Uterus (tissue), 3 donors: ENCODE measurements at regions not wholly inside any gene's neighbourhood (a gene's known extent, or its start where the extent isn't known, plus 50 kb on each side); places are given as distances from the start of the nearest gene placed in this dataset.
"Not testable (repeated sequence)": the region's sequence is repeated elsewhere in the genome, so short reads cannot be mapped to it uniquely, and the experiment has no call there.

Source experiments
- DNase-seq, 2 donors: peaks; one replicate each; pipeline ENCODE4 v3.0.0-alpha.2; 2019 to 2020
- H3K27ac ChIP-seq, 2 donors: fragments of 200-600 bp; sonication (generic); 1 replicate in 1 of 2; 2 replicates in 1 of 2; pipeline ENCODE4 v1.5.1; 2016 to 2018
- H3K27me3 ChIP-seq, 2 donors: fragments of 200-600 bp; sonication (generic); one replicate each; pipeline ENCODE4 v1.5.1; 2018 to 2019; ENCODE audit warnings: control low read depth in 1 of 2
- H3K36me3 ChIP-seq, 2 donors: fragments of 200-600 bp; sonication (generic); one replicate each; pipeline ENCODE4 v1.5.1; 2019; ENCODE audit warnings: control low read depth in 1 of 2
- H3K4me1 ChIP-seq, 2 donors: fragments of 200-600 bp; sonication (generic); one replicate each; pipeline ENCODE4 v1.5.1; 2018 to 2019; ENCODE audit warnings: control low read depth in 1 of 2
- H3K4me3 ChIP-seq, 2 donors: fragments of 200-600 bp; sonication (generic); 1 replicate in 1 of 2; 2 replicates in 1 of 2; pipeline ENCODE4 v1.5.1; 2018 to 2019; ENCODE audit warnings: mild to moderate bottlenecking in 1 of 2
- H3K9me3 ChIP-seq, 2 donors: fragments of 200-600 bp; sonication (generic); one replicate each; pipeline ENCODE4 v1.5.1; 2019; ENCODE audit warnings: control low read depth in 1 of 2
- CTCF ChIP-seq, 4 experiments: fragments of 200-600 bp in 2 of 4; fragments of 450-650 bp in 2 of 4; sonication (generic) in 2 of 4; IDR thresholded peaks; one replicate each; pipeline ENCODE4 v1.5.1; 2016 to 2019; ENCODE audit warnings: antibody characterized with exemption in 4 of 4, mild to moderate bottlenecking in 2 of 4, moderate library complexity in 1 of 4
- POLR2A ChIP-seq, 2 donors: fragments of 450-650 bp; IDR thresholded peaks; one replicate each; pipeline ENCODE4 v1.6.1; 2016; ENCODE audit warnings: antibody characterized with exemption in 2 of 2, mild to moderate bottlenecking in 1 of 2, moderate library complexity in 1 of 2
- intact Hi-C: fragments of 100-400 bp; cut with DNase I; formaldehyde crosslinking; loops from one replicate; pipeline ENCODE4 v1.15.1; 2023; ENCODE audit warnings: low total_unique reads
- donor health status: DM: yes; HTN: yes; CAD: no.

GRCh38 chr4:104334410-104334809 is 160.3 kb downstream of the CXXC4 start:
- H3K9me3 ChIP-seq, result no peaks in the 10 kb centered on the region
- DNase-seq, result no peak
- no peak overlapping the region for H3K4me3 ChIP-seq
- no peaks in the 10 kb centered on the region for H3K36me3 ChIP-seq
- H3K27me3 ChIP-seq, result no peaks in the 10 kb centered on the region
- H3K27ac ChIP-seq, result no peak overlapping the region
- intact Hi-C loops, result no loop called here
- no peaks in the 10 kb centered on the region for H3K4me1 ChIP-seq
- TF ChIP-seq POLR2A (IDR thresholded peaks at IDR 0.05), result no peak
- TF ChIP-seq CTCF (IDR thresholded peaks at IDR 0.05), result no peak

GRCh38 chr4:104330125-104330905 is 164.4 kb downstream of the CXXC4 start:
- H3K36me3 ChIP-seq, result no peaks in the 10 kb centered on the region
- no peaks in the 10 kb centered on the region for H3K9me3 ChIP-seq
- no peaks in the 10 kb centered on the region for H3K27me3 ChIP-seq
- H3K4me3 ChIP-seq, result no peak overlapping the region
- DNase-seq, result no peak
- intact Hi-C loops, result no loop called here
- H3K27ac ChIP-seq, result no peak overlapping the region
- H3K4me1 ChIP-seq, result no peaks in the 10 kb centered on the region
- TF ChIP-seq CTCF (IDR thresholded peaks at IDR 0.05) (no peak), POLR2A (IDR thresholded peaks at IDR 0.05) (no peak)

- H3K4me3 ChIP-seq, H3K36me3 ChIP-seq, H3K27me3 ChIP-seq, H3K9me3 ChIP-seq, DNase-seq, intact Hi-C loops, H3K27ac ChIP-seq, H3K4me1 ChIP-seq: not testable (repeated sequence)
Observed at GRCh38 chr4:104326991-104327694, 167.6 kb downstream of the CXXC4 start.

DNA sequence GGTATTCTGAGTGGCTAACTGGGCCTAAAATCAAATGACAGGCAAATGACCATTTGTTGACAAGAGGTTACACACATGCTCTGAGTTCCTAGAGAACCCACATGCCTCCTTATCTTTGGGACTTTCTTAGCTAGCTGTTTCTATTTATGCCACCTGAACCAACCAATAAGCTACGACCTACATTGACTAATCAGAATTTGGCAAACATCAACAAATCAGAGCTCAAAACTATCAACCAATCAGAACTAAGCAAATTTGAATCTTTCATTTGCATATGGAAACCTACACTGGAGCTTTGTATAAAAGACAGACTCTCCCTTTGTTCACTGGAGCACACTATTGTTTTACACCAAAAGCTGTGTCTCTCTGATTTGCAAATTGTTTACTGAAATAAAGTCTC is 192.0 kb downstream of the CXXC4 start:
- intact Hi-C loops, result no loop called here
- no peaks in the 10 kb centered on the region for H3K36me3 ChIP-seq
- no peak overlapping the region for H3K4me3 ChIP-seq
- no peak overlapping the region for H3K27ac ChIP-seq
- no peaks in the 10 kb centered on the region for H3K9me3 ChIP-seq
- no peak for DNase-seq
- TF ChIP-seq CTCF (IDR thresholded peaks at IDR 0.05) (no peak), POLR2A (IDR thresholded peaks at IDR 0.05) (no peak)
- no peaks in the 10 kb centered on the region for H3K4me1 ChIP-seq
- no peaks in the 10 kb centered on the region for H3K27me3 ChIP-seq

DNA sequence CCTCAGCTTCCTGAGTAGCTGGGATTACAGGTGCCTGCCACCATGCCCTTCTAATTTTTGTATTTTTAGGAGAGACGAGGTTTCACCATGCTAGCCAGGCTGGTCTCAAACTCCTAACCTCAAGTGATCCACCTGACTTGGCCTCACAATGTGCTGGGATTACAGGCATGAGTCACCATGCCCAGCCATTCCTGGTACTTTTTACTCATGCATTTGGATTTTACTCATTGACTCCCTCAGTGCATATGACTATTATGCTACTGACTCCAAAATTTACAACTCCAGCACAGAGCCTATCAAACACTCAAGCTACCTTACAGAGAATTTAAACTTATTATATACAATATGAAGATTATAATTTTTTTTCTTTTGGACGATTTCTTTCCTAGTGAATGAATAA is 199.9 kb downstream of the CXXC4 start:
- no peaks in the 10 kb centered on the region for H3K4me1 ChIP-seq
- intact Hi-C loops, result no loop called here
- DNase-seq, result no peak
- no peaks in the 10 kb centered on the region for H3K27me3 ChIP-seq
- H3K27ac ChIP-seq, result no peak overlapping the region
- H3K4me3 ChIP-seq, result no peak overlapping the region
- H3K36me3 ChIP-seq, result no peaks in the 10 kb centered on the region
- H3K9me3 ChIP-seq, result no peaks in the 10 kb centered on the region
- TF ChIP-seq POLR2A (IDR thresholded peaks at IDR 0.05) (no peak), CTCF (IDR thresholded peaks at IDR 0.05) (no peak)
